NB4 (cell line): ENCODE measurements at regions not wholly inside any gene's neighbourhood (a gene's known extent, or its start where the extent isn't known, plus 50 kb on each side); places are given as distances from the start of the nearest gene placed in this dataset.

Experiments
- MAX ChIP-seq: IDR thresholded peaks from 2 replicates; pipeline ENCODE4 v1.6.1; 2011; ENCODE audit warnings: low read depth, low read length
- POLR2A ChIP-seq: IDR thresholded peaks from 2 replicates; pipeline ENCODE4 v1.6.1; 2011; ENCODE audit warnings: mild to moderate bottlenecking; ENCODE audit not compliant: insufficient read length; ENCODE audit errors: extremely low read depth
- TF ChIP-seq, protein P1 (sequence below): IDR thresholded peaks from one replicate; pipeline ENCODE4 v1.5.1; 2012; ENCODE audit warnings: low read depth, low read length

DNA sequence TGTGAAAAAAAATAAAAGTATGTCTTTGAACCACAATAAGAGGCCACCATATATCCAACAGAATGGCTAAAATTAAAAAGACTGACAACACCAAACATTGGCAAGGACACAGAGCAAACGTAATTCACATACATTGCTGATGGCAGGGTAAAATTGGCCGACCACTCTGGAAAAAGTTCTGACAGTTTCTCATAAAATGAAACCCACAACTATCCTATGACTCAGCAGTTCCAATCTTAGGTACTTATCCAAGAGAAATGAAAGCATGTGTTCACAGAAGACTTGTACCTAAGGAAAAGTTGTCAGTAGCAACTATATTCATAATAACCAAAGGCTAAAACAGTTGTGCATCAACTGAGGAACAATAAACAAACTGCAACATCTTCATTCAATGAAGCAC, 357.3 kb upstream of the XYLT1 start:
- TF ChIP-seq, protein P1, sequence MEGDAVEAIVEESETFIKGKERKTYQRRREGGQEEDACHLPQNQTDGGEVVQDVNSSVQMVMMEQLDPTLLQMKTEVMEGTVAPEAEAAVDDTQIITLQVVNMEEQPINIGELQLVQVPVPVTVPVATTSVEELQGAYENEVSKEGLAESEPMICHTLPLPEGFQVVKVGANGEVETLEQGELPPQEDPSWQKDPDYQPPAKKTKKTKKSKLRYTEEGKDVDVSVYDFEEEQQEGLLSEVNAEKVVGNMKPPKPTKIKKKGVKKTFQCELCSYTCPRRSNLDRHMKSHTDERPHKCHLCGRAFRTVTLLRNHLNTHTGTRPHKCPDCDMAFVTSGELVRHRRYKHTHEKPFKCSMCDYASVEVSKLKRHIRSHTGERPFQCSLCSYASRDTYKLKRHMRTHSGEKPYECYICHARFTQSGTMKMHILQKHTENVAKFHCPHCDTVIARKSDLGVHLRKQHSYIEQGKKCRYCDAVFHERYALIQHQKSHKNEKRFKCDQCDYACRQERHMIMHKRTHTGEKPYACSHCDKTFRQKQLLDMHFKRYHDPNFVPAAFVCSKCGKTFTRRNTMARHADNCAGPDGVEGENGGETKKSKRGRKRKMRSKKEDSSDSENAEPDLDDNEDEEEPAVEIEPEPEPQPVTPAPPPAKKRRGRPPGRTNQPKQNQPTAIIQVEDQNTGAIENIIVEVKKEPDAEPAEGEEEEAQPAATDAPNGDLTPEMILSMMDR = no peak
- no peak for TF ChIP-seq POLR2A
- no peak for TF ChIP-seq MAX
